HG03439 (cell line): ENCODE measurements at regions not wholly inside any gene's neighbourhood (a gene's known extent, or its start where the extent isn't known, plus 50 kb on each side); places are given as distances from the start of the nearest gene placed in this dataset.

Experiments
- ATAC-seq: cut with Tn5 transposase; IDR thresholded peaks from one replicate; pipeline ENCODE4 v1.9.1; 2021; ENCODE audit warnings: mild to moderate bottlenecking, moderate library complexity; ENCODE audit not compliant: unreplicated experiment

DNA sequence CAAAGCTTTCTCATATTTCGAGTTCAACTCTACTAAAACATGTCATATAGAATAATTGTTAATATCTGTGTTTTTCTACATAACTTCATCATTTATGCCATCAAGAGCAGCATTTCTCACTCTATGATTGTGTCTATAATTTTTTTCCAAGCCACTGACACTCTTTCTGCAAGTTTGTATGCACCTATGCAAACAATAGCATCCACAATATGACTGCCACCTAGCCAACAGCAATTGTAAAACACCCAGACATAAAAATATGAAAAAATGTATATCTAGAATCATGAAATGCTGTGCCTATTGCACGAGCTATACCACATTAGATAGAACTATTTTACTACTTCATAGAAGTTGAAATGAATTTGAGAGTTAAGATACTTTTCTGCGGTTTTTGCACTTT lies 286.5 kb upstream of the MARCKS start:
- no peak for ATAC-seq

DNA sequence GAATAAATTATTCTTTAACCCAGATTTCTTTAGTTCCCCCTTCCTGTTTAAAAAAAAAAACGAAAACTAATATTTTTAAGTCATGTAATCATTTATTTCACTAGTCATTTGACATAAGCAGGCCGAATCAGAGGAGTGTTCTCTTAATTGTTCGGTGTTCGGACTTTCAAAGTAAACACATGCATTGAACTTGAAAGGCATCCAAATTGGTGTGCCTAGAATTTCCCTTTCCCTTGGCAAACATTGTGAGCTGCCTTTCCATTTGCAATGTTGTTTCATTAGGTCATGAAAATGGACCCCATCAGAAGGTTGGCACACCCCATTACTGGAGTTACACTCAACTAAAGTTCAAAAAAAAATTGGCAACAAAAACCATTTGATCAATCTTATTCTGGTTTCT lies 283.0 kb upstream of the MARCKS start:
- no peak for ATAC-seq

DNA sequence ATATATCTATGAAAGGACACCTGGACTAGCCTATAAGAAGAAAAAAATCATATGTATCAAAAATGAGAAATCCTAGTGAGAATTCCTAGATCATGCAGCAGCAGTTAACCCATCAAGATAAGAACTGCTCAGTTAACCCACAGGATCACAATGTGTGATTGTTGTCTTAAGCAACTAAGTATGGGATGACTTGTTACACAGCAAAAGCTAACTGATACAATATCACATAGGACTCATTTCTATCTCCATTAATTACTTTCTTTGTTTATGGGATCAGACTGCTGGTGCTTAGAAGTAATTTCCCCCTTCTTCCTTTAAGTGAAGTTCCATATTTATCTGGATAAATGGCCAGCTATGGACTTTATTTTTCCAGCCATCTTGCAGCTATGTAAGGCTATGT lies 280.8 kb upstream of the MARCKS start:
- no peak for ATAC-seq

DNA sequence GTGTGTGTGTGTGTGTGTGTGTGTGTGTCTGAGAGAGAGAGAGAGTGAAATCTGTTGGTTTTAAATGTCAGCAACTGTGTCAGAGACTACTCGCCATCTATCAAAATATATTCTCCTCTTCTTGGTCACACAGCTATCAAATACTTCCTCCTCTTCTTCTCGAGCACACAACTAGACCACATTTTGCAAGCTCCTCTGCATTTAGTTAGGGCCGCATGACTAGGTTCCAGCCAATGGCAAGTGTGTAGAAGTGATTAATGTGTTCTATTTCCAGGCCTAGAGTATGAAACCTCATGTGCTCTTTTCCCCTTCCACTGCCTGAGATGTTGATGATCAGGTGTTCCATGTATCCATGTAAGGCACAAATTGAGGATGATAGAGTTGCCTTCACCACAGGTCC lies 278.5 kb upstream of the MARCKS start:
- no peak for ATAC-seq

DNA sequence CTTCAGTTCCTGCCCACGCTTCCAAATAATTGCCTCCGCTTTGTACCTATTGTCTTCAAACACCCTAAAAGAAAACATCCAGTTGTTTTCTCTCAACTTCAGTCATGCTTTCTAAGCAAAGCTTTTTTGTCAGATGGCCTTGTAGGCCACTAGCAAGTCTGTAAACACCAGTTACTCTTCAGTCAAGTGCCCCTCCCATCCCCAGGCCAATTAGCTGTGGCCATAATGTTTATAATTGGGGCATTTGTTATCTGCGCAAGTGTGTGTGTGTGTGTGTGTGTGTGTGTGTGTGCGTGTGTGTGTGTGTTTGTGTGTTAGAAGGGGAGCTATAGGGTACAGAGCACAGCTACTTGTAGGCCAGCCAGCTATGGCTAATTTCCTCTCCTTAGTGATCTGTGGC lies 272.4 kb upstream of the MARCKS start:
- ATAC-seq: no peak

DNA sequence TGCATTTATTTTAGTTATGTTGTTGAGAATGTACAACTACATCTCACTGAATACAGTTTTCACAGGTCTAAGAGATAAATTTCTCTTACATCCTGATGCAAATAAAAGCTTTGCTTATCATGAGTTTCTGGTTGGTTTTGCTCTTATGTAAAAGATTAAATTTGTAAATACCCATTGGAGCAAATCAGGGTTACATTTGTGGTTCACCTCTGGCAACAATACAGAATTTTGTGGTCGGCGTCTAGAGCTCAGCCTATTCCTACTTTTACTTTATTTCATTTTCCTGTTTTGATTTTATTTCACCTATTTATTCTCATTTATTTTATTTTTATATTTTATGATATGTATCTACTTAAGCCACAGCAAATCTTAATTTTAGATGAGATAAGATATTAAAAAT lies 271.9 kb upstream of the MARCKS start:
- no peak for ATAC-seq

DNA sequence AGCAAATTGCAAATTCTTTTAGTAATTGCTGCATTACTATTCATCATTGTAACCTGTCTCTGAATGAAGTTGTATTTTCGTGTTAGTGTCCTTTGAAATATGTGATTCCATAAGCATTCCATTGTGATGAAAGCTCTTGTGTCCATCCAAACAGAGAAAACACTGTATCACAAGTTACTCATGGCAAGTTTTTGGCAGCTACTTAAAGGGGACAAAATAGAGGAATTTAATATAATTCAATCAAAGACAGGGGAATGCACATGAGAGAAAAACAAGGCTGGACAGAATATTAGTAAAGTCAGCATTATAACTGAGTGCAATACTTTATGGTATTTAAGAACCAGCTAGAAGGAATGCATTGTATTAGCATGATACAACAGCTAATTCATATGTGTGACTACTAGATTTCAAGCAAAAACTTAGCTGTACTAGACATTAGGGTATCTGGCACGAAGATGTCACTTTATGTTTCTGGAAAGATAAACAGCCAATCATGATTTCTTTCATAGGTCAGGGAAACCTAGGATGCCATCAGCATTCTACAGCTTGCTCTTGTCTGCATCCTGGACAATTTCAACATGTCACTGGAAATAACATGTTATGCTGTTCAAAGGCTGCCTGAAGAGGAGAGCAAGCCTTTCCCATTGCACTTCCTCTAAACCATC lies 270.6 kb upstream of the MARCKS start:
- no peak for ATAC-seq

DNA sequence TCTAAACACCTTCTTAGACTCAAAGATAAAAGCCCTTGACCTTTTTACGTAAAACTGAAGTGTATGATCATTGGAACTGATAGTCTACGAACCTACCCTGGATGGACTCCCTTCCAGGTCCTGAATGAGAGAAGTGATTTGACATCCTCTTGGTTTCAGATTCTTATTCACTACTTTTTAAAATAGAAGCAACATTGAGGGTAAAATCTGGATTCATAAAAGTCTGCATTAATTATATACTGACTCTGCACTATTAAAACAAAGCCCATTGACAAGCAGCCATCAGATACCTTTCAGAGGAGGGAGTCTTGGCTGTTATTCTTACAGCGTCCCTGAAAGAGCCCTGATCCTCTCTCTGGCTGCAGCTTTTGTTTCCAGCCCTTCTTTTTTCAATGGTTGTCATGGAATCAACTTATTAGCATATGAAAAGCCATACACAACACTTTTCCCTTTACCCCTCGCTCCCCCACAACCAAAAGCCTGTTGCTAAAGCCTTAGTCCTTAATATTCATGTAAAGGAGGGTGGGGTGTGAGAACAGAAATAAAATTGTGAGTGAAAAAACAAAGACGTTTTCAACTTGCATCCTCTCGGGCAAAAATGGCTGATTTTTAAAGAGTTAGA lies 270.0 kb upstream of the MARCKS start:
- ATAC-seq: no peak

DNA sequence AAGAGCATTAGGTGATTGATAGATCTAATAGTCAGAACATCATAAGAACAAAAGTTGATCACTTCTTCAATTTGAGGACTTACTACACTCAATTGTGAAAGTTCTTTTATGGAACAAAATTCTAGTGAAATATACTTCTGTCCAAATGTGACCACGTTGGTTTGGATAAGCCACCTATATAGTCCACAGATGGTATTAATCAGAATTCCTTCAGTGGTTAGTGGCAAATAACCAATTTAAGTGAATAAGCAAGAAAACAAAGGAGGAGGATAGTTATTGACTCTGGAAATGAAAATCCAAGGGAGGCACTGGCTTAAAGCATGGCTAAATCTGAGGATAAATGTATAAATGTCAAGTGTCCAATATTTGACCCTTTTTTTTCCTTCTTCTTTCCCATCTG lies 268.5 kb upstream of the MARCKS start:
- no peak for ATAC-seq

DNA sequence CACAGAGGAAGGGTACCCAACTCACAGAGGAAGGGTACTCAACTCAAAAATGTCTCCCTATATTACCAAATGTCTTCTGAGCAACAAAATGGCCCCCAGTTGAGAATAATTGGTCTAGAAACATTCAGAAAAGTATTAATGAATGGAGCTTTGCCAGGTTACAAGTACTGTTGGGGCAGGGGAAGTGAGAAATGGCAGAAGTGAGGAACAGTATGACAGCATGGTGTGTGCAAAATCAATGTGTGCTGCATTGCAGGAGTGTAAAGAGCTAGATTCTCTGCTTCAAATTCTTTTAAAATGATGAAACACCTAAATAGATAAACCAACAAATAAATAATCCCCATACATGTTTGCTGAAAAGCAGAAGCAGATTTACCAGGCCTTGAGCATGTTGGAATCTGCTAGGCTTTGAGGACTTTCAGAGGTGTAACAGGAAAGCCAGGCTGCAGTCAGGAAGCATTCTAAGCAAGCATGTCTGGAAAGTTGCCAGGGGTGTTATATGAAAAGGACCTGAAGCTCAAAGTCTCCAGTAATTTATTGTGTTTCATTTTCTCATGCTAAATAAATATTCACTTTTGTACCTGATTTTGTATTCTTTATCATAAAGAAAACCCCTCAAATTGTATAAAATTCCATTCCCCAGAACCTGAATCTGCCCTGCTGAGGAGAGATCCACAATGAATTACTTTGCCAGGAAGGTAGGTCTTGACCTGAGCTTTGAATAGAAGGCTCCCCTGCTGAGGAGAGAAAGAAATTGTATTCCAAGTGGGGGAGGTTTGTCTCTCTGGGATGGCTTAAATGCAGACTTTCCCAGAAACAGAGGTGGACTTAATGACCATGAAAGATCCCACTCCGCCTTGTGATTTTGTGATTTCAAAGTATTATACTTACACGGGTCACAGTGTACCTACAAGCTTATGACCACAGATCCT lies 265.0 kb upstream of the MARCKS start:
- ATAC-seq: no peak

DNA sequence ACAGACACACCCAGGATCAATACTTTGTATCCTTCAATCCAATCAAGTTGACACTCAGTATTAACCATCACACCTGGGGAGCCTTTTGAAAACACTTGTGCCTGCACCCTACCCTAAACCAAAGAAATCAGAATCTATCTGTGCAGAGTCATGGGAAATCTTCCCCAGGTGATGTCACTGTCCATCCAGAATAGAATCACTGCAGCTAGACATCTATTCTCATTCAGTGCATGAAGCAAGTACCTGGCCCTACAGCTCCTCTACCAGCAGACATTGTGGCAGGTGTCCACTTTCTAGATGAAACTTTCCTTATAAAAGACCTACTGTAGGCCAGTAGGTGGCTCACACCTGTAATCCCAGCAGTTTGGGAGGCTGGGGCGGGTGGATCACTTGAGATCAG lies 262.4 kb upstream of the MARCKS start:
- ATAC-seq: no peak

DNA sequence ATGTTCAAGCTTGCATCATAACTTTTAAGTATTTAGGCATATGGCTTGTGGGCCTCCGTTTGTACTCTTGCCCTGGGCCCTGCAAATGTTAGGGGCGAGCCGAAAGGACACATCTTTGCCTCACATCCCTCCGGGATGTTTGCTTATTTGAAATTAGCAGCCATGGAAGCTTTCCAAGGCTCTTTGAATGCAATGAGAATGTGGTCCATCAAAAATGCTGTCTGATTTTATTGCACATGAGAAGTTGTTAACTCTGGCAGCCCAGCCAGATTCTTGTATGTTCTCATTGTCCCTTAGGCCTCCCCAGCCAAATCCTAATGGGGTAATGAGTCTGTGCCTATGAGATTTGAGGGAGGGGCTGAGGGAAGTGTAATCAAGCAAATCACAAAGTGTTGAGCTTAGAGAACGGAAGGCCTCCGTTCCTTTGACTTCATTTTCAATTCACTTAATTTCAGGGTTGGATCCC lies 261.2 kb upstream of the MARCKS start:
- ATAC-seq: no peak

DNA sequence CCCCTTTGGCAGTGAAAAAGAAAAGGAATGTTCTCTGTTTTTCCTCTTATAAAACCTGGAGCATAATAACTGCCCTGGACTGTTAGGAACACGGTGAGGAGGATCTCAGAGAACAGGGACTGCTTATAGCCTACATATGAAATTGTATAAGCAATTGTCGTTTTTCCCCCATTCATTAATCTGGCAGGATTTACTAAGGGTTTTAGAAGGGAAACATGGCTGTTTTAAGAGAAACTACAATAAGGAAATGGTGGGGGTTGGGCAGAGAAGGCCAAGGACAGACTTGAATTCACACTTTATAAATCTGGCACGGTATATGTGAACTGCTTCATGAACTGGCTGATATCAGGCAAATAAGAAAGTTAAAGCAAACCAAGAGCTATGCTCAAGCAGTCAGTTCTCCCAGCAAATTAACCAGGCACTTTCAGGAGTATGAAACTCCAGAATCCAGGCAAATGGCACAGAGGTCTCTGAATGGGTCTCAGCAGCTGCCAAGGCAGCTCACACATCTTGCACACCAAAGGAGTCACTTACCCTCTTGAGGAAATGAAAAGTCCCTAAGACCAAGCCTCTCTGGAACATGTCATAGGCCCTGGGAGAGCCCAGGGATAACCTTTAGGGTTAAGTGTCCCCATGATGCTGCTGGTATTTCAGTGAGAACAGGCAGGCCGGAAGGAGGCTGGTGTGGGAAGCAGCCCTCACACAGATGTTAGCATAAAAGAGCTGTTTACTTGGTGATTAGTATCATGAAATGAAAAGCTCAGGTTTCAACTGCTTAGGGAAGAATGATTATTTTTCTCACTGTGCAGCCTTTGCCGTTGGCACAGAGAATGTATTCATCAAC lies 260.5 kb upstream of the MARCKS start:
- ATAC-seq: no peak

DNA sequence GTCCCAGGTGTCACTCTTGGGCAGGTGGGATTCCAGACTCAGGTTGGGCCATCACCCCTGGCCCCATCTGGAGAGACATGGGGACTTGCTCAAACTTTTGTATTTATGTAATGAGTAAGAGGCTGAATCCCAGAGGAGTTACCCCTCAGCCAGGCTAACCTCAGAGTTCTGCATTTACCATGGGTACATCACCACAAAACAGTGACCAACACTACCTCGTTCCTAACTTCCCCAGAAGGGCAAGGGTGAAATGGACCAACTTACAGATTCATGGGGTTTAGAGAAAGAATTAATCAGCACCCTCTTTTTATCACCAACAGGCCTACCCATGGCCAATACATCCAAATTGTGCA lies 259.9 kb upstream of the MARCKS start:
- ATAC-seq: no peak

DNA sequence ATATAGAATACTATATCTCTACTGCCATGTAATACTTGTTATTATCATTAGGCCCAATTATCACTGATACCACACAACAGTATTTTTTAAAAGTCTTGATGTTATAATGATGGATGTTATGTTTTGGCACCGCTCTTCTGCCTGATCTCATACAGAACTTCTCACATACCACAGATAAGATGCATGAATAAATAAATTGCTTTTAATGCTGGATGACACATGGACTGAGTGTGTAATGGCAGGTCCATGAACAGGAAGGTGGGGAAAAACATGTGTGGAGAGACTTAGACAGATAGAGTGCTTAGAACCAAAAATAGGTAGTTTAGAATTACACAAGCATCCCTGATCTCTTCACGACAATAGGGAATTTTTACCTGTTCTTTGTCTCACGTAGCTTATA lies 258.4 kb upstream of the MARCKS start:
- no peak for ATAC-seq

DNA sequence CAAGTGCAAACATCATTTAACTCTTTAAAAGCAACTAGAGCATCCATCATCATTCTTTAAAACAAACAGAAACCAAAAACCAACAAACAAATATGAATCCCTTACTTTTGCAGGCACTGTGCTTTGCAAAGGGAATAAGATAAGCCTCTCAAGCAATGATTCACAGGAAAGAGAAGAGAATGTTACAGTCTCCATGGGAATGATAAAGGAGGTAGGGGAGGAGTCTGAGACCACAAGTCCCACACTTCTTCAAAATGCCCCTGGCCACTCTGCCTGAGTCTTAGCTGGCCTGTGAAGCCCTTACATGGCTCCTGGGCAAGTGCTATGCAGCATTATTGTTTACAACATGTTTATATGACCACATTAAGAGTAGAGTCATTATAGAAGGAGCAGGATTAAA lies 257.7 kb upstream of the MARCKS start:
- ATAC-seq: no peak

DNA sequence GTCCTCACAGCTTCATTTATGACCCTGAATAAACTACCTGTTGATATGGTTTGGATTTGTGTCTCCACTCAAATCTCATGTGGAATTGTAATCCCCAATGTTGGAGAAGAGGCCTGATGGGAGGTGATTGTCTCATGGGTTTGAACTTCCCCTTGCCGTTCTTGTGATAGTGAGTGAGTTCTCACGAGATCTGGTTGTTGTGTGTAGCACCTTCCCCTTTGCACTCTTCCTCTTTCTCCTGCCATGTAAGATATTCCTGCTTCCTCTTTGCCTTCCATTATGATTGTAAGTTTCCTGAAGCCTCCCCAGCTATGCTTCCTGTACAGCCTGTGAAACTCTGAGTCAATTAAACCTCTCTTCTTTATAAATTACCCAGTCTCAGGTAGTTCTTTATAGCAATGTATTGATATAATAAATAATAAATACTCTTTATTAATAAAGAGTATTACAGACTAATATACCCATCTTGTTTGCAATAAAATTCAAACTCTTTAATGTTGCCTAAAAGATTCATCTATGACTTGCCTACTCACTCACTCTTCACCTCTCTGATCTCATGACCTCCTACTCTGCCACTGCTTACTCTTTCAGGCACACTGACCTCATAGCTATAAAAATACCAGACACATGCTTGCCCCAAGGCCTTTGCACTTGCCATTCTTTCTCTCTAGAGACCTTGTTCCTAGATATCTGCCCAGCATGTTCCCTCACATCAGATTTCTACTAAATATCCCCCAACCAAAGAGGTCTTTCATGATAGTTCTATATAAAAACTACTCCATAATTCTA lies 256.4 kb upstream of the MARCKS start:
- no peak for ATAC-seq

DNA sequence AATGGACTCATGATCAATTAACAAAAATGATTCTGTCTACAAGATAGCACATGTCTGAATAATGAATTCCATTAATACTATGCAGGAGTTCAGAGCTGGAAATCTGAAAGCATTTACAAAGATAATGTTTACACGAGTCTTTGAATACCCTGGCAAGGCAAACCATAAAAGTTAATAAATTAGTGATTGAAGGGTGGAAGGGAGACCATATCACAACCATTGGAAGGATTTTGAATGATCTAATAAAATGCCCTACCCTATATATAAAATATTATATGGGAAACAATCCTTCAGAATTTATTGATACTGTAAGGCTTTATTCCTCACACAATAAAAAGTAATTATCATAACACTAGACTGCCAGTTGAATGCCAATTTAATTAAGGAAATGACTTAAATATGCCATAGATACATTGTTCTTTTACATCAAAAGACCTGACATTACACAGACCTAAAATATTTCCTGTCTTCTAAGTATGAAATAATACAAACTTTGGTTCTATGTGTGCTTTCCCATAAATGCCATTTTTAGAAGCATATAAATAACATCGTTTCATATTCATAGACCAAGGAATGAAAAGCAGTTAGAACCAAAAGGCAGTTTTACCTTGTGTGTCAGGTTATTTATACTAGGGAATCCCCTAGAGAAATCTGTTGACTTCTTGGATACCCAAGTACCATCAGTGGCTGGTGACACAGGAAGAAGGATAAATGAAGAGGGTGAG lies 249.2 kb upstream of the MARCKS start:
- no peak for ATAC-seq

DNA sequence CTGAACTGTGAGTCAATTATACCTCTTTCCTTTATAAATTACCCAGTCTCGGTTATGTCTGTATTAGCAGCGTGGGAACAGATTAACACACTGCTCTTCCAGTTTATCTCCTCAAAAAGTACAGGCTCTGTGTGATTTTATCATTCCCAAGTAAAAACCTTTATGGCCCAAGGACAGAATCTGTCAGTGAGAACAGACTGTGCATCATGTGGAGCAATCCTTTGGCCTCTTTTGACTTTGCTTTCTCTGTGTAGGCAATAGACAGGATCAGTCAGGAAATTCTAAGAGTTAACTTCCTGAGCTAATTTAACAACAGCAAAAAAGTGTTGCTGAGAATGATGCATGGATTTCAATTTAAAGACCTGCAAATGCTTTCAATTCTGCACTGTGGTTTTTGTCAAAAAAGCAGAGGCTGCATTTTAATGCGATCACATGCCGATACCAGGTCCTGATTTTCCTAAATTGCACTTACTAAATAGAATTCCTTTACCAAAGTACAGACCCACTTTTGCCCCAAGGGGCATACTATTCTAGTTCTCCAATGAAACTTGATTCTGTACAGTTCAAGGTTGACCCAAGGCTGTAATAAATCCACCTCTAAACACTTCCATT lies 246.7 kb upstream of the MARCKS start:
- no peak for ATAC-seq
